CD8-positive, alpha-beta memory T cell (primary cell): ENCODE measurements at regions not wholly inside any gene's neighbourhood (a gene's known extent, or its start where the extent isn't known, plus 50 kb on each side); places are given as distances from the start of the nearest gene placed in this dataset.

Source experiments
- CTCF ChIA-PET: fragments of 350-600 bp; sonication (Branson Sonifier 250); formaldehyde crosslinking; loops from one replicate; lab custom pipeline; 2021; ENCODE audit warnings: antibody characterized with exemption; lab: Charles Lee
- POLR2A ChIA-PET: fragments of 350-600 bp; sonication (Branson Sonifier 250); formaldehyde crosslinking; loops from one replicate; lab custom pipeline; 2021; ENCODE audit warnings: antibody characterized with exemption; lab: Charles Lee
- DNase-seq, 5 donors: peaks; one replicate each; pipeline versions ENCODE4 v3.0.0 to v3.0.0-alpha.2; 2020 to 2022; ENCODE audit warnings: mixed read lengths in 1 of 5
- H3K27ac ChIP-seq: one replicate; pipeline ENCODE4 v1.7.0; 2013; ENCODE audit warnings: low read depth, mild to moderate bottlenecking, low read length, moderate library complexity
- H3K27me3 ChIP-seq: 2 replicates; pipeline ENCODE4 v1.7.0; 2013; ENCODE audit warnings: low read length, mild to moderate bottlenecking; ENCODE audit not compliant: insufficient read depth, poor library complexity, severe bottlenecking
- H3K36me3 ChIP-seq: 2 replicates; pipeline ENCODE4 v1.7.0; 2013; ENCODE audit warnings: mild to moderate bottlenecking, low read length, moderate library complexity; ENCODE audit not compliant: insufficient read depth
- H3K4me1 ChIP-seq: 2 replicates; pipeline ENCODE4 v1.7.0; 2013; ENCODE audit warnings: mild to moderate bottlenecking, low read length, moderate library complexity; ENCODE audit not compliant: insufficient read depth
- H3K4me3 ChIP-seq: 2 replicates; pipeline ENCODE4 v1.7.0; 2013; ENCODE audit warnings: mild to moderate bottlenecking, low read length
- H3K9me3 ChIP-seq: 2 replicates; pipeline ENCODE4 v1.7.0; 2013; ENCODE audit warnings: mild to moderate bottlenecking, low read length
- H3K27ac Mint-ChIP-seq, 8 donors: one replicate each; pipeline ENCODE4 v1.8.0; 2020 to 2021; ENCODE audit warnings: mixed read lengths in 8 of 8, mild to moderate bottlenecking in 6 of 8, inconsistent platforms in 3 of 8, moderate library complexity in 3 of 8
- H3K27me3 Mint-ChIP-seq, 2 donors: one replicate each; pipeline ENCODE4 v1.8.0; 2020 to 2021; ENCODE audit warnings: mixed read lengths in 2 of 2, mild to moderate bottlenecking in 1 of 2, moderate library complexity in 1 of 2
- H3K36me3 Mint-ChIP-seq, 3 donors: one replicate each; pipeline ENCODE4 v1.8.0; 2020 to 2021; ENCODE audit warnings: mixed read lengths in 3 of 3, inconsistent platforms in 1 of 3, mild to moderate bottlenecking in 1 of 3
- H3K4me1 Mint-ChIP-seq, 3 donors: one replicate each; pipeline ENCODE4 v1.8.0; 2020 to 2021; ENCODE audit warnings: mixed read lengths in 3 of 3, inconsistent platforms in 1 of 3, mild to moderate bottlenecking in 1 of 3
- H3K4me3 Mint-ChIP-seq, 7 donors: one replicate each; pipeline ENCODE4 v1.8.0; 2020 to 2021; ENCODE audit warnings: mixed read lengths in 7 of 7, mild to moderate bottlenecking in 6 of 7, moderate library complexity in 4 of 7, inconsistent platforms in 2 of 7
- H3K9me3 Mint-ChIP-seq, 5 donors: one replicate each; pipeline ENCODE4 v1.8.0; 2020 to 2022; ENCODE audit warnings: mixed read lengths in 5 of 5, mild to moderate bottlenecking in 3 of 5, moderate library complexity in 2 of 5, inconsistent platforms in 1 of 5

DNA sequence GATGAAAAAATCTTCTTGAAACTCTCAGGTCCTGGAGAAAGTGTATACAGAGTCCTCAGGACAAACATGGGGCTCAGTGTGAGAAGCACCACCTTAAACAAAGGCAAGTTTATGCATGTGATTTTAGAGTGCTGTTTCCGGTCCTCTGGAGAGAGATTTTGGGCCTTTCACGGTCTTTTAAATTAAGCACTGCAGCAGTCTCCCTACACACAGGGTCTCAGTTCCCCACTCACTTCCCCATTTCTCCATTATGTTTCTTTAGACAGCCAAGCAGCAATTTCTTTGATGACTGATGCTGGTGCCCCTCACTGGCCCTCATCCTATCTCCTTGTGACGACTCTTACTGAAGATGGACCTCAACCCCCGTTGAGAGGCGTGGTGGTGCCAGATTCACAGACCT is 220.2 kb upstream of the CLINT1 start:
- Mint-ChIP-seq H3K27me3 (peaks cover 6 to 42% of the 10 kb centered on the region in 2 donors), H3K4me3 (no peak overlapping the region), H3K9me3 (no peaks in the 10 kb centered on the region), H3K36me3 (no peaks in the 10 kb centered on the region), H3K27ac (no peak overlapping the region), H3K4me1 (peaks cover 4 to 5% (median 4%) of the 10 kb centered on the region in 3 donors)
- Histone ChIP-seq H3K4me1 (no peaks in the 10 kb centered on the region), H3K4me3 (no peak overlapping the region), H3K27ac (no peak overlapping the region), H3K36me3 (no peaks in the 10 kb centered on the region), H3K9me3 (no peaks in the 10 kb centered on the region), H3K27me3 (no peaks in the 10 kb centered on the region)
- ChIA-PET CTCF (no interaction called here), POLR2A (no interaction called here)
- no peak for DNase-seq

DNA sequence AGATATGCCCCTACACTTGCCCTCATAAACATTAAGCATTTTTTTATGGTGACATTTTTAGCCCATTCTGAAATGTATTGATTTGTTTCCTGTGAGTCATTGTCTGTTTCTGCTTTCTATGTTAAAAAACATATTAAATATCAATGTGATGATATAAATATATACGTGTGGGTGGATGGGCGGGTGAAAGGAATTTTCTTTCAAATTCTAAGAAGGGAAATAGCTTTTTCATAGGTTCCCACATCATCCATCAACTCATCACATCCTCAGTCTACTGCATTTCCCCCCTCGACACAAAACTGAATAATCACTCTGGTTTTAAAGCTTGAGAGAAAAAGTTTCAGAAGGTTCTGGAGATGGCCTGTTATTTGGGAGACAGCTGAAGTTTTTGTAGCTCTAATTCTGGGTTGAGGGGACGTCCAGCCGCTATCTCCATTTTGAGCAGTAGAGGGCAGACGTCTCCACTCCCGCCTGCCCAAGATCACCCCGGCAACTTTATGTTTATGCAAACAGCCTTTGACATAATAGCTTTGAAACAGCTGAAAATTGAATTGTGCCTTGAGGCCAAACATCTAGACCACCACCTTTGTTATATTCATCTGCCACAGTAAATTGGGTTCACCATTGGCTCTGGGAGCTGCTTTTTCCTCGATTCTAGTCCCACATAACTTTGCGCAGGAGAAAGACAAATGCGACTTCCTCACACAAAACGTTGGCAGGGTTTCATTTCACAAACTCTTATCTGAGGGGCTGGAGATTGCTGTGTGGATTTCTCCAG is 216.2 kb upstream of the CLINT1 start:
- no peaks in the 10 kb centered on the region for H3K36me3 Mint-ChIP-seq
- no peaks in the 10 kb centered on the region for H3K9me3 Mint-ChIP-seq
- Histone ChIP-seq H3K4me1 (no peaks in the 10 kb centered on the region), H3K27me3 (no peaks in the 10 kb centered on the region), H3K36me3 (no peaks in the 10 kb centered on the region), H3K4me3 (no peak overlapping the region), H3K9me3 (no peaks in the 10 kb centered on the region), H3K27ac (no peak overlapping the region)
- ChIA-PET POLR2A (interaction anchor here (0.6 kb wide), 1 partner anchor 1171 kb away, joined by 7 read pairs; no protein-coding TSS in a partner anchor), CTCF (interaction anchor here (0.7 to 1.6 kb wide), 13 partner anchors 9 to 1032 kb away, joined by 3 to 9 read pairs (median 4); no protein-coding TSS in a partner anchor)
- peak overlapping the region in 2 of 8 donors; percentile 4 to 12 for H3K27ac Mint-ChIP-seq
- H3K4me1 Mint-ChIP-seq = peaks cover 4 to 5% (median 4%) of the 10 kb centered on the region in 3 donors
- DNase-seq = peak in 4 of 5 donors; percentile 8 to 31 (median 18)
- H3K4me3 Mint-ChIP-seq = no peak overlapping the region
- H3K27me3 Mint-ChIP-seq = peaks cover 9 to 34% of the 10 kb centered on the region in 2 donors

DNA sequence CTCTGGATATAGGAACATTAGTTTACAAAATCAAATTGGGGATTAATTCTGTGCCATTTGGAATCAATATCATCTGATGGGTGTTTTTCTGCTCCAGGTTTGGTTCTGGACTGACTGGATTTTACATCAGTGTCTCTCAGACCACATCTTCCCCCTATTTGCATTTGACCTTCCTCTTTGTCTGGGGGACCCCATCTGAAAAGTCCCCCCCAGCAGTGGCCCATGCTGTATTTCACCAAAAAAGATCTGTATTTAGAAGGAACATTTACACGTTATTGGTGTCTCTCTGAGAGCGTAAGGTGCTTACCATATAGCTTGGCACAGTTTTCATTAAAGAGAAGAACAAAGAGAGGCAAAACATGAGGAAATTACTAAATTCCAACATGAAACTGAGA is 215.6 kb upstream of the CLINT1 start:
- Histone ChIP-seq H3K4me1 (no peaks in the 10 kb centered on the region), H3K27ac (no peak overlapping the region), H3K9me3 (no peaks in the 10 kb centered on the region), H3K36me3 (no peaks in the 10 kb centered on the region), H3K27me3 (no peaks in the 10 kb centered on the region), H3K4me3 (no peak overlapping the region)
- no peaks in the 10 kb centered on the region for H3K9me3 Mint-ChIP-seq
- H3K27me3 Mint-ChIP-seq = peaks cover 9 to 32% of the 10 kb centered on the region in 2 donors
- ChIA-PET POLR2A (no interaction called here), CTCF (interaction anchor here (0.7 to 1.6 kb wide), 11 partner anchors 9 to 1032 kb away, joined by 3 to 9 read pairs (median 4); no protein-coding TSS in a partner anchor)
- no peak for DNase-seq
- no peak overlapping the region for H3K4me3 Mint-ChIP-seq
- peaks cover 4 to 5% (median 4%) of the 10 kb centered on the region in 3 donors for H3K4me1 Mint-ChIP-seq
- H3K27ac Mint-ChIP-seq = peak overlapping the region in 1 of 8 donors; percentile 15
- no peaks in the 10 kb centered on the region for H3K36me3 Mint-ChIP-seq

DNA sequence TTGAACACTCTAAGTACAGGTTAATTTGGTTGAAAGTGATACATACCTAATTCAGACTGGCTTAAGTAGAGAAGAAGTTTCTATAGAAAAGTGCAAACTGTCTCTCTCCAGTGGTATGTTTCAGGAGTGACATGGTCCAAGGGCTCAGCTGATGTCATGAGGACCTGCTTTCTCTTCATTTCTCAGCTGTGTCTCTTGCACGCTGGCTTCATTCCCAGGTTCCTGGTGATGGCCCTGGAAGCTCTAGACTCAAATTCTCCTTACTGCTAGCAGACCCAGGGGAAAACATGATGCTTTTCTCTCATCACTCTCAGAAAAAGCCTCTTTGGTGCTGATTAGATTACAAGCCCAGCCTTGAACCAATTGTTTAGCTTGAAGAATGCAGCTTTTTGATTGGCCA is 211.9 kb upstream of the CLINT1 start:
- no peaks in the 10 kb centered on the region for H3K27me3 ChIP-seq
- DNase-seq = no peak
- no peak overlapping the region for H3K4me3 ChIP-seq
- peaks cover 5 to 10% of the 10 kb centered on the region in 2 donors for H3K27me3 Mint-ChIP-seq
- ChIA-PET POLR2A (no interaction called here), CTCF (no interaction called here)
- H3K4me1 ChIP-seq = no peaks in the 10 kb centered on the region
- no peaks in the 10 kb centered on the region for H3K36me3 ChIP-seq
- no peak overlapping the region for H3K4me3 Mint-ChIP-seq
- H3K4me1 Mint-ChIP-seq = peaks cover 4 to 5% (median 4%) of the 10 kb centered on the region in 3 donors
- H3K9me3 Mint-ChIP-seq = no peaks in the 10 kb centered on the region
- no peaks in the 10 kb centered on the region for H3K9me3 ChIP-seq
- H3K27ac ChIP-seq = no peak overlapping the region
- H3K27ac Mint-ChIP-seq = no peak overlapping the region
- no peaks in the 10 kb centered on the region for H3K36me3 Mint-ChIP-seq

DNA sequence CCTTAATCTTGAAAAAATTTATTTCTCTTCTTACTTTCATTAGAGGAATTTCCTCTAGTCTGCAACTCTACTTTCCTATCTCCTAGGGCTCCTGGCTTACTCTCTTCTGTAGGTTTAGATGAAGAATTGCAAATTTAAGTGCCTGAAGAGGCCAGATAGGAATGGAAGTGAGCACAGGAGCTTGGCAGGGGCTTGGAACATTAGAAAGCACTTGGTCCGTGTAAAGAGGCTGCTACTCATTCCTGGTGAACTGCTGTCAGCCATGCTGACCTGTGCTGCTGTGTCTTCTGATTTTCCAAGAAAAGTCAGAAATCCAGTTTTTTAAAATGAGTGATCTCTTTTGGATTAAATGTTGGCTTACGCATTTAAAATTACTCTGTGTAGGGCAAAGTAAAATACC is 210.9 kb upstream of the CLINT1 start:
- Mint-ChIP-seq H3K27ac (no peak overlapping the region), H3K9me3 (no peaks in the 10 kb centered on the region)
- POLR2A ChIA-PET = no interaction called here

DNA sequence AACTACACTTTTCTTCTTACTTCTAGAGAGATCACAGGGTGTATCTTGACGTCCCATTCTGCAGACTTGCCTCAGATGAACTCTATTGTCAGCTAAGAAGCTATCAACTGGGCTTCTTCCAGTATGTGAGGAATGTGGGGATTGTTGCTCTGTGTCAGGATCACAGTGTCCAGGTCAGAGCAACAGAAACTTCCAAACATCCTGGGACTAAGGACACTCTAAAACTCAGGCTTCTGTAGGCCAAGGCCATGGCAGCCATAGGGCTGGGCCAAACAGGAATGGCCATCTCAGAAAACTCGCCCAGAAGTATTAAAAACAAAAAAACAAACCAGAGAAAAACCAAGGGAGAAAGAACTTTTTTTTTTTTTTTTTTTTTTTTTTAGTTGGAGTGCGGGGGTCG is 210.0 kb upstream of the CLINT1 start:
- H3K4me1 ChIP-seq = no peaks in the 10 kb centered on the region
- no peaks in the 10 kb centered on the region for H3K9me3 ChIP-seq
- H3K4me3 ChIP-seq = no peak overlapping the region
- H3K4me3 Mint-ChIP-seq = no peak overlapping the region
- peaks cover 0 to 4% (median 0%) of the 10 kb centered on the region in 3 donors for H3K4me1 Mint-ChIP-seq
- no peak overlapping the region for H3K27ac Mint-ChIP-seq
- peaks cover 2 to 3% of the 10 kb centered on the region in 2 donors for H3K27me3 Mint-ChIP-seq
- DNase-seq = no peak
- H3K9me3 Mint-ChIP-seq = no peaks in the 10 kb centered on the region
- H3K27ac ChIP-seq = no peak overlapping the region
- POLR2A ChIA-PET = no interaction called here
- no peaks in the 10 kb centered on the region for H3K27me3 ChIP-seq
- no peaks in the 10 kb centered on the region for H3K36me3 ChIP-seq
- CTCF ChIA-PET = no interaction called here
- H3K36me3 Mint-ChIP-seq = no peaks in the 10 kb centered on the region

More for the DNA sequence above, 210.9 kb upstream of the CLINT1 start:
- no peak for DNase-seq
- no peak overlapping the region for H3K27ac ChIP-seq
- H3K27me3 ChIP-seq = no peaks in the 10 kb centered on the region
- no peak overlapping the region for H3K4me3 Mint-ChIP-seq
- H3K4me1 ChIP-seq = no peaks in the 10 kb centered on the region
- CTCF ChIA-PET = no interaction called here
- no peaks in the 10 kb centered on the region for H3K36me3 Mint-ChIP-seq
- peaks cover 0 to 4% (median 0%) of the 10 kb centered on the region in 3 donors for H3K4me1 Mint-ChIP-seq
- H3K36me3 ChIP-seq = no peaks in the 10 kb centered on the region
- H3K4me3 ChIP-seq = no peak overlapping the region
- no peaks in the 10 kb centered on the region for H3K9me3 ChIP-seq
- peaks cover 3 to 4% of the 10 kb centered on the region in 2 donors for H3K27me3 Mint-ChIP-seq

DNA sequence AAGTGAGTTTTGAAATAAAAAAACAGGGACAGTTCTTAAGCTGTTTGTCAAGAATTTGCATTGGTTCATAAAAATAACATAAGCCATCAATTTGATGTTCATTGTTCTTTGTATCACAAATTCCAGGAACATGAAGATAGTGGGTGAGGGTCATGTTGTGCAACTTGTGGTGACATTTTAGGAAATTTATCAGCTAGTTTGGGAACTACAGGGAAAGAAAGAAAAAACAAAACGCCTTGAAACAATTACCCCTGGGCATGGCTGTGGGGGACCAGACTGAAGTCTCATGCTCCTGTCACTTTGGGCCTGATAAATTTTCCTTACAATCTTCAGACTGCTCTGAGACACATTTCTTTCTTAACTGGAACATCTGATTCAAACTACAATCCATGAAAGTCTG is 207.1 kb upstream of the CLINT1 start:
- Mint-ChIP-seq H3K27me3 (peaks cover 3 to 22% of the 10 kb centered on the region in 2 donors), H3K9me3 (no peaks in the 10 kb centered on the region), H3K4me1 (peaks cover 0 to 4% (median 0%) of the 10 kb centered on the region in 3 donors), H3K4me3 (no peak overlapping the region), H3K36me3 (no peaks in the 10 kb centered on the region), H3K27ac (no peak overlapping the region)
- Histone ChIP-seq H3K27me3 (no peaks in the 10 kb centered on the region), H3K4me1 (no peaks in the 10 kb centered on the region), H3K36me3 (no peaks in the 10 kb centered on the region), H3K27ac (no peak overlapping the region), H3K9me3 (no peaks in the 10 kb centered on the region), H3K4me3 (no peak overlapping the region)
- no peak for DNase-seq
- ChIA-PET POLR2A (no interaction called here), CTCF (interaction anchor here (1.8 kb wide), 1 partner anchor 9 kb away, joined by 6 read pairs; no protein-coding TSS in a partner anchor)

DNA sequence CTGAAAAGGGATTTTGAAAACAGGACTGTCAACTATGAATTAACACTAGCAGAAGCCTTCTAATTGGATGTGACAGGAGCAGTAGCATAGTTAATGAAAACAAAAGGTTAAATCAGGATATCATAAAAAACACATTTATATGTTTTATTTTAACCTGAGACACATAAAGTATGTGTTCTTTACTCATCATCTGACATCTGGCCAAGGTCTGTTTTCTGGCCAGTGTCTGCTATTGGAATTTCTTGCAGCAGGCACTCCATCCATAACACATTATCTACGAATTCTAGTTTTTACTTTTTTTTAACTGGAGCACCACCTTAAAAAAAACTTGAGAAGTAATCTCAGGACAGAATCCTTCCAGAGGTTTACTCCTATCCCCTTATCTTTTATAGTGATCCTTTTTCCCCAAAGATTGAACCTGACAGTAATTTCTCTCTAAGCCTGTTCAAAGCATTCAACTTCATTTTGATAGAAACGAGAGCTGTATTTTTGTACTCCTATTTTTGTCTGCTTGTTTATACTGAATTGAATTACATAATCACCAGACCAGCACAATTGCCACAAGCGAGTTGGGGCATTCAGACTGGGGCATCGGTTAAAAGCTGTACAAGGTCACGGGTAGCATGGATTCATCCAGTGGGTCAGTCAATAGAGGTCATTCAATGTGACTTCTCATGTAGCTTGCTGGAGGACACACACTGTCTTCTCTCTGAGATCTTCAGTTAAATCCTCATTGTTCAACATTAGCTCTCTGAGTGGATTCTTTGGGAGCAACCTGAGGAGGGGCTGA is 205.6 kb upstream of the CLINT1 start:
- Histone ChIP-seq H3K4me3 (no peak overlapping the region), H3K4me1 (no peaks in the 10 kb centered on the region), H3K27me3 (no peaks in the 10 kb centered on the region), H3K36me3 (no peaks in the 10 kb centered on the region), H3K27ac (no peak overlapping the region), H3K9me3 (no peaks in the 10 kb centered on the region)
- Mint-ChIP-seq H3K36me3 (no peaks in the 10 kb centered on the region), H3K4me1 (peaks cover 0 to 4% (median 0%) of the 10 kb centered on the region in 3 donors), H3K4me3 (no peak overlapping the region), H3K27me3 (peaks cover 3 to 32% of the 10 kb centered on the region in 2 donors), H3K27ac (peak overlapping the region in 1 of 8 donors; percentile 14), H3K9me3 (no peaks in the 10 kb centered on the region)
- POLR2A ChIA-PET = no interaction called here
- CTCF ChIA-PET = no interaction called here
- DNase-seq = no peak
